ENCODE measurements at regions not wholly inside any gene's neighbourhood (a gene's known extent, or its start where the extent isn't known, plus 50 kb on each side); places are given as distances from the start of the nearest gene placed in this dataset.

GRCh38 chr15:47934342-47934741 is 186.4 kb upstream of the SLC24A5 start:
- TF ChIP-seq CTCF (IDR thresholded peaks at IDR 0.05), result no peak
- TF ChIP-seq POLR2A (IDR thresholded peaks at IDR 0.05), result no peak
